H7 (cell line): ENCODE measurements at regions not wholly inside any gene's neighbourhood (a gene's known extent, or its start where the extent isn't known, plus 50 kb on each side); places are given as distances from the start of the nearest gene placed in this dataset.

Source experiments
- DNase-seq: peaks from one replicate; pipeline ENCODE4 v3.0.0; 2012
- H3K27me3 ChIP-seq: 2 replicates; pipeline ENCODE4 v1.6.0; 2011; ENCODE audit warnings: mild to moderate bottlenecking, low read length; ENCODE audit not compliant: control insufficient read depth, insufficient read depth
- H3K36me3 ChIP-seq: replicated peaks from 2 replicates; pipeline ENCODE4 v1.5.1; 2011; ENCODE audit warnings: low read length; ENCODE audit not compliant: control insufficient read depth, insufficient read depth
- H3K4me3 ChIP-seq: 2 replicates; pipeline ENCODE4 v1.5.1; 2011; ENCODE audit warnings: low read depth, mild to moderate bottlenecking, control low read depth, low read length, moderate library complexity; ENCODE audit not compliant: insufficient read depth

DNA sequence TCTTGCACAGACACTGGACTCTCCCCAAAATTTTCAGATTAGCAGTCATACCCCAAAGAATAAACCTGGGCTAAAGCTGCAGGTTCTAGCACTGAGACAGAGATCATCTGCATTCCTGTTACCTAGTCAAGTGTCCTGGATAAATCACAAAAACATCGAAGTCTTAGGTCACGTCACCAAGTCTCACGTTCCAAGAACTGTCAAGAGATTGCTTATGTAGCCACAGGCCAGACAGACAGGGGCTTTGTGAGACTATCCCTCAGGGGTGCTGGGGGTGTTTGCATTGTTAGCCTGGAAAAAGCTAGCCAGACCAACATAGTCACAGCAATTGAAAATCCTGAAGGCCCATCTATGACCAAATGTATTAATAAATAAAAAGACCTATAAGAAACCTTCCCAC, 243.1 kb upstream of the PREP start:
- DNase-seq: no peak
- Histone ChIP-seq H3K36me3 (no peaks in the 10 kb centered on the region), H3K4me3 (no peak overlapping the region), H3K27me3 (no peaks in the 10 kb centered on the region; the same call in 1 of the 2 replicates)

DNA sequence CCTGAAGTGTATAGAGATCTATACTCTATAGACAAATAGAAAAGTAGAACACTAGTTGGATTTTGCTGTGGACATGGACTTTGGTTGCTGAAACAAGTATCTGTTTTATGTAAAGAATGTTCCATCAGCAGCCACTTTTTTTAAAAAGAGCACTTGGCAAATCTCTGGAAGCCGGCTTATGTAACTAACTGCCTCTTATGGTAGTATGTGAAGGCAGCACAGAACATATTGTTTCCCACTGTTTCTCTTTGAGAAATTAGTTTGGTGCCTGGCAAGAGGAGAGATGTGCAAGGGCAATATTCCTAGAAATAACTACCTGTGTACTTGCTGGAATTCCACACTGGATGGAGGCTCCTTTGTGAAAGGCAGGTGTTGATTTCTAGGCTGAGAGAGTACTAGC, 242.3 kb upstream of the PREP start:
- Histone ChIP-seq H3K27me3 (no peaks in the 10 kb centered on the region; the same call in 1 of the 2 replicates), H3K4me3 (no peak overlapping the region), H3K36me3 (no peaks in the 10 kb centered on the region)
- no peak for DNase-seq

DNA sequence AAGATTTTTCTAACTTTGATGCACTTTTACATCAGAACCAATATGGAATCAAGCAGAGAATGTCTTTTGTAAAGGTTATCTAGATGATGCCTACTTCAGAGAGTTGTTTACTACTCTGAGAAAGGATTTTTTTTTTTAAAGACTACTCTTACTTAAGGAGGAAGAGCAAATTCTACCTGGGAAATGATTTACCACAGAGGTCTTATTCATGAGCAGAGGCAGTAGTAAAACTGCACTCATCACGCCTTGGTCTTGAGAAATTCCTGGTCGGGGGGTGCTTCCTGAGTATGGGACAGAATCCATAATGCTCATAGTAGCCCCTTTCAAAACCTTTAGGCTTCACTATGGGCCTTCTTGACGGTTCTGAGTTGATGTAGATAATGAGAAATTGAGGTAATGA, 241.8 kb upstream of the PREP start:
- Histone ChIP-seq H3K27me3 (no peaks in the 10 kb centered on the region; the same call in 1 of the 2 replicates), H3K36me3 (no peaks in the 10 kb centered on the region), H3K4me3 (no peak overlapping the region)
- no peak for DNase-seq

DNA sequence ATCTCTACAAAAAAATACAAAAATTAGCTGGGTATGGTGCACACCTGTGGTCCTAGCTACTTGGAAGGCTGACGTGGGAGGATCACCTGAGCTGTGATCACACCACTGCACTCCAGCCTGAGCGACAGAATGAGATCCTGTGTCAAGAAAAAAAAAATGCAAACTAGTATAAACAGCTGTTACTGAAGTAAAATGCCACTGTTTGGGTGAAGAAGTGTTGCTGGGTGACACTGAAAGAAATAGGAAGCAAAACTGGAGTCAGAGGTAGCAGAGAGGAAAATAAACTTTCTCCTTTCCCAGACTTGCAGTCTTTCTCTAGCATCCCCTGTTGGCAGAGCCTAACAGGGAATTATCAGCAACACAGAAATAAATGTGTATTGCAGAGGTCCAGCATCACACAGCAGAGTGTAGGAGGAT, 241.2 kb upstream of the PREP start:
- Histone ChIP-seq H3K36me3 (no peaks in the 10 kb centered on the region), H3K27me3 (no peaks in the 10 kb centered on the region), H3K4me3 (no peak overlapping the region)
- no peak for DNase-seq

DNA sequence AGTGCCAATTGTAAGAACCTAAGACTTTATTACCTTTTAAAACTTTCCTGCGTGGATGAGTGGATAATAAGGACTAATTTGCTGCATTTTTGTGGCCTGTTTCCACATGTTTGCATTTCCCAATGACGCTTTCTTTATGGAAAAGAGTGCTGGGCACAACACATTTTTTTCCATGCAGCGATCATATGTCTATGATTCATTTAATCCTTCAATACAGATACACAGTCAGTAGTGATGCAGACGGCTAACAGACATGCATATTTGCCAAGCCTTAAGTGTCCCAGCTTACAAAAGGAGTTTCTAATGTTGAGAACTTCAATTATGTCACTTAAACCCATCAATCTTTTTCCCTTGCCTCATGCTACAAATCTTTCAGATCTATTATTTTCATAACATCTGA, 239.8 kb upstream of the PREP start:
- Histone ChIP-seq H3K27me3 (no peaks in the 10 kb centered on the region), H3K4me3 (no peak overlapping the region), H3K36me3 (no peaks in the 10 kb centered on the region)
- no peak for DNase-seq

DNA sequence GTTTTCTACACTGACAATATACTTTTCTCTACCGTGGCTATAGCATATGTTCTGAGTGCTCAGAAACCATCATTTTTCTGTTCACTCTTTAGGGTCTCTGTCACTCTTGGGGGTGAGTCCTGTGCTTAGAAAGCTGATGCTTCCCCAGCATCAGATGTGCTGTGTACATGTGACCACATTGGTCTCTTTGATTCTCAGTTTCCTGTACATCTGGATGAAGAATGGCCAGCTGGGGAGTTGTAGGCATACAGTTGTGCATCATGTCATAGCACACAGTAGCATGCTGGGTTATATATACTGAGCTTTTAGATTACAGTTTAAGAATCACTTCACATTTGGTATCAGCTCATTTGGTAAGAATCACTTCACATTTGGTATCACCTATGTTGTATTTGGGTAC, 238.6 kb upstream of the PREP start:
- Histone ChIP-seq H3K27me3 (no peaks in the 10 kb centered on the region), H3K4me3 (no peak overlapping the region), H3K36me3 (no peaks in the 10 kb centered on the region)
- DNase-seq: no peak

DNA sequence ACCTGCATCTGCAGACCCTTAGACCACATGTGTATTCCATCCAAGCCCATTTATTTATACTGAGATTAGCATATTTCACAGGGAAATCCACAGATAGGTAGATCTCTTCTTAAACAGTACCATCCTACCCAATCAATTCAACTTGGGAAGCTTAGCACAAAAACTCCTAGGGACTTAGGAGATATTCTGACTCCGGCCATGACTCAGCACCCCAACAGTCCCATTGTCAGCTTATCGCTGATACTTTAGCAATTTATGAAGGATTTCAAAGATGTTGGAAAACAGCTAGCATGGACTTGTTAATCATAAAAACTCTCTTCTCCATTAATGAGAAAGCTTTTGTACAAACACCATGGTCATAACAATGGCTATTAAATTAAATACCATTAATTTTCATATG, 236.2 kb upstream of the PREP start:
- no peaks in the 10 kb centered on the region for H3K36me3 ChIP-seq
- no peak for DNase-seq
- no peak overlapping the region for H3K4me3 ChIP-seq

DNA sequence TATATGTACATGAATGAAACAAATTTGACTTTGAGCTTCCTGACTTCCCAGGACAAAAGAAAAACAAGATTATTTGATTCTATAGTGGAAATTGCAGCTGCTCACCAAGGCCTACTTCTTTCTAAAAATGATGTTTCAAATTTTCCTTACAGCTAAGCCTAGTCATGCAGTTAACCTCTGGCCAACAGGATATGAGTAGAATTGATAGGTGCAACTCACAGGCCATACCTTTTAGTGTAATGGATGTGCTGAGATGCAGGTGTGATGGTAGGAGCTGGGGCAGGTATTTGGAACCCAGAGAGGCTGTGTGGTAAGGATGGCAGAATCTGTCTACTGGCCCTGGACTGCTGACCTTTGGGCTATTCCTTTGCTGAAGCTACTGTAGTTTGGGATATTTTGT, 230.9 kb upstream of the PREP start:
- no peaks in the 10 kb centered on the region for H3K27me3 ChIP-seq
- H3K36me3 ChIP-seq: no peaks in the 10 kb centered on the region
- no peak for DNase-seq
- H3K4me3 ChIP-seq: no peak overlapping the region

More for the DNA sequence above, 236.2 kb upstream of the PREP start:
- no peaks in the 10 kb centered on the region for H3K27me3 ChIP-seq

DNA sequence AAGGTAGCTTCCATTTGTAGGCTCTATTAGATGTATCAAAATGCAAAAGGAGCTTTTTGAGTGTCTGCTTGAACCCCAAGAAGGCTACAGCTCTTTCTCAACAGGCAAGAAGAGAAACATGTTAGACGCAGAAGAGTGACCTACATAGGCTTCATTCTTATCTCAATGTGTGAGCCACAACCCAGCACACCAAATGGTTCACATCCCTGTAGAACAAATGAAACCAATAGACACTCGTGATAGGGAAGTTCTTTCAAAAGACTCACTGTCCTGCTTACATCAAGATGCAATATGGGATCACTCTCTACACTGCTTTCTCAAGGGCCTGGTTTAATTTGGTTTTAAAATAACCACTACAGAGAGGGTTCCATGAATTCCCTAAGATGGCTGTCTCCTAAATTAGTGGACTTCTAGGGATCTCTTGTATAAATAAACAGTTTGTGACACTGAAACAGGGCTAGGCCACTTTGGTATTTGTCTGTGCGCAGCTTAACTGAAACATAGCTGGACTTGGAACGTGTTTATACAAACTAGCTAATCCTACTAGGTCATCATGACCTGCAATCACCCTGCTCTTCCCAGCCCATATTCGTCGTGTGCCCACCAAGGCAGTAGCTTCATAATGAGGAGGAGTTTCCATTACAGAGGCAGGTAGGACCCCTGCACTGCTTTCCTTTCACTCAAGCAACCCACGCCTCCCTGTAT, 225.4 kb upstream of the PREP start:
- Histone ChIP-seq H3K27me3 (no peaks in the 10 kb centered on the region), H3K36me3 (no peaks in the 10 kb centered on the region), H3K4me3 (no peak overlapping the region)
- DNase-seq: no peak

DNA sequence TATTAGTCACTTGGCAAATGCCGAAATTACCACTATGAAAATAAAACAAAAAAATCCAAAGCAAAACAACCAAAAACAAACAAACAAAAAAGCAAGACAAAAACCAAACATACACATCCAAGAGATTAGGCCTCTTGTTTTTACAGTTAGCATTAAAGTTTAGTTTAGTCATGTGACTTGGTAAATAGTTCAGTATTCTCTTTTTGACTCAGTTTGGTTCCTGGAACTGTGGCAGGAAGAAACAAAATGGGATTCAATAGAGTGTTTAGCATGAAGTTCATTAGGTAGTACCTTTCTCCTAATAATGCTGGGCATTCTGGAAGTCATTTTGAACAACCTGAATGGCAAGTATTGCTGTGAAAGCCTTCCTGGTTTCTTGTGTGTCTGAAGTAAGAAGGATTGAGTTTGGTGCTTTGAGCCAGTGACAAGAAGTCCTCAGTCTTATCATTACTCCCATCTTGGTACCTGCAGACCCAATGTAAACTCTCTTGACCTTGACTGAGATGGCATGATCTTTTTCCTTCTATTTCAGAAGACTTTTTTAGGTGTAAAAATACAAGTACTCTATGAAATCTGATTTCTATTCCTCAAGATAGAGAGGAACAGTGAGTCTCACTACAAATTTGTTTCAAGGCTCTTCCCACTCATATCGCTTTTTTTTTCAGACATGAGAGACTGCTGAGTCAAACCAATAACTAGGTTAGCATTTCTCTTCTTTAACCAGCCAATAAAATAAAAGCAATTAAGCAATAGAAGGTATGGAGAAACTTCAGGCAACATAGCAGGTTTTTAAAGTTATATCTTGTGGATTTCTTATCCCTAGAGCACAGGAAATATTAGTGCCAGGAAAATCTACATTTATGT, 223.6 kb upstream of the PREP start:
- no peaks in the 10 kb centered on the region for H3K36me3 ChIP-seq
- DNase-seq: no peak
- no peak overlapping the region for H3K4me3 ChIP-seq
- H3K27me3 ChIP-seq: no peaks in the 10 kb centered on the region

DNA sequence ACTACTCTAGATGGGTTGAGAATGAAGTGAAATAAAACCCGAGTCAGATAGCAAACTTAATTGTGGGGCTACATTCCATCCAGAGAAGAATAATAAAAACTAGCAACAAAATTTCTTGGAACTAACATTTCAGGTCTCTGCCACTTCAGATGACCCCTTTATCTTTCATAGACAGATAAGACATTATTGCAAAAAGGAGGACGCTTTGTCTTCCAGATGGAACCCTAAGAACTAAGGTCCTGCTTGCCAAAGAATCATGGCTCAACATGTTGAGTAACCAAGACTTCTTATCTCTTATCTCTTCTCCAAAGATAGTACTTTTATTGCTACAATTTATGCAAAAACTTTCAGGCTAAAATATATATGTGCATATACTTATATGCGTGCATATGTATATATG, 221.1 kb upstream of the PREP start:
- DNase-seq: no peak
- H3K36me3 ChIP-seq: no peaks in the 10 kb centered on the region
- no peak overlapping the region for H3K4me3 ChIP-seq
- no peaks in the 10 kb centered on the region for H3K27me3 ChIP-seq

DNA sequence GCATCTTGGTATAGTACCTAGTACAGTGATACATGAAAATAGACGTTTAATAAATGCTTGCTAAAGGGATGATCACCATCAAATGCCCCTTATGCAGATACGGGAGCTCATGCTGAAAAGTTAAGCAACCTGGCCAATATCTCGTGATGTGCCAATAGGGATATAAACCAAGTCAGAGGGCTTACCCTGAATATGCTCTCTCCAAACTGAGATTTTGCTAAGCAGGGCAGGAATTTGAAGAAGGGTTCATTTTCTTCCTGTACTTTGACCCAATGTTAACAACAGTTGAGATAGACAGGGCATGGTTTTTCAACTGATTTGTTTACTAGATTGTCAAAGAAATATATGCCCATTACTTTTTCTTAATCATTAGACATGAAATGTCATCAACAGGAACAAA, 219.3 kb upstream of the PREP start:
- Histone ChIP-seq H3K27me3 (no peaks in the 10 kb centered on the region), H3K4me3 (no peak overlapping the region), H3K36me3 (no peaks in the 10 kb centered on the region)
- DNase-seq: no peak

DNA sequence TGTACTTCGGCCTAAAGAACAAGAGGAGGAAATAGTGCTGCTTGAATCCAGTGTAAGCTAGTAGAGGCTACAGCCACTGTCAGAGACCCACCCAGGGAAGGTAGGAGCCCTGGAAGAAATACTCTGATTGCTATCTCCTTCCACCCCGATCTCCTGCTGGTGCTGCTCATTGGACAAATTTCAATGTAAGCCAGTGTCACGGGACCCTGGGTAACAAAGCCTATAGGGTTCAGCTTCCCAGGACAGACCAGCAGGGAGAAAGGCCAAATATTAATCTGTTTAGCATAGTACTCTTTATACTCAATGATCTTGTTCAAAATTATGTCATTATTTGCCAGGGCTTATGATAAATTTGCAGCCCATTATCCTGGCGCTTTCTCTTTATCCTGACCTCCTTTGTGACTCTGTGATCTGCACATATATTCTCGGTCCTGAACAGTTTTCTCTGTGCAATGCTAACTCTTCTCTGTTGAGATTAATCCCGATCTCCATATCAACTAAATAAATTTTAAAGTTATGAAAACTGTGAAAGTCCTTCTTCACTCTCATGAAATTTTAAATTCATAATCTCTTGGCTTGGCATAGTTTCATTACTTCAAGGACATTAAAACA, 218.8 kb upstream of the PREP start:
- Histone ChIP-seq H3K4me3 (no peak overlapping the region), H3K36me3 (no peaks in the 10 kb centered on the region), H3K27me3 (no peaks in the 10 kb centered on the region)
- no peak for DNase-seq

DNA sequence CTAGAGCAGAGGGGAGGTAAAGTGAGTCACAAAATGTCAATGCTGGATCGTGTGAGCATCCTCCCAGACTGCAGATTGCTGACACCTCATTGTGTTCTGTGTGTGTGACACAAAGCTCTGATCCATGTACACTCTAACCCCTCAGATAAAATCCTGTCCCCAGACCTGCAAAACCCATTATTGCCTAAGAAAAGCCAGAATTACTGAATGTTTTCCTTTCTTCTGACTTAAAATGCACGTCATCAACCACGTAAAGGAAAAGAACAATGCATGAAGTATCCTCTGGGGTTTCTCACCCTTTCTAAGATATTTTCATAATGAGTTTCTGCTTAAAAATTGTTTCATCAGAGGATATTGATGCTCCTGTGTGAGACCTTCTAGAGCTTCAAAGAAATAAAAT, 218.0 kb upstream of the PREP start:
- no peak for DNase-seq
- no peak overlapping the region for H3K4me3 ChIP-seq
- no peaks in the 10 kb centered on the region for H3K27me3 ChIP-seq
- H3K36me3 ChIP-seq: no peaks in the 10 kb centered on the region
